GM21723 (cell line): ENCODE measurements at regions not wholly inside any gene's neighbourhood (a gene's known extent, or its start where the extent isn't known, plus 50 kb on each side); places are given as distances from the start of the nearest gene placed in this dataset.
"Not testable (repeated sequence)": the region's sequence is repeated elsewhere in the genome, so short reads cannot be mapped to it uniquely, and the experiment has no call there.

Source experiments
- ATAC-seq: cut with Tn5 transposase; IDR thresholded peaks from one replicate; pipeline ENCODE4 v1.9.1; 2021; ENCODE audit warnings: mild to moderate bottlenecking, moderate library complexity; ENCODE audit not compliant: unreplicated experiment

- ATAC-seq = no peak
These were observed 106.5 kb upstream of the KCTD1 start for GRCh38 chr18:26654616-26655524.

- no peak for ATAC-seq
These were observed 105.7 kb upstream of the KCTD1 start for GRCh38 chr18:26653943-26654615.

- no peak for ATAC-seq
These were observed 104.1 kb upstream of the KCTD1 start for GRCh38 chr18:26652501-26652900.

GRCh38 chr18:26650310-26651268 lies 102.2 kb upstream of the KCTD1 start:
- peak; percentile 10 for ATAC-seq

GRCh38 chr18:26649193-26649543 lies 100.8 kb upstream of the KCTD1 start:
- no peak for ATAC-seq

- ATAC-seq = no peak
These were observed 100.3 kb upstream of the KCTD1 start for GRCh38 chr18:26648509-26649192.

- ATAC-seq = no peak
These were observed 98.5 kb upstream of the KCTD1 start for GRCh38 chr18:26646901-26647300.

- ATAC-seq = no peak
These were observed 94.3 kb upstream of the KCTD1 start for GRCh38 chr18:26642440-26643348.

- ATAC-seq = no peak
These were observed 92.2 kb upstream of the KCTD1 start for GRCh38 chr18:26640541-26640940.

- no peak for ATAC-seq
These were observed 90.8 kb upstream of the KCTD1 start for GRCh38 chr18:26639149-26639548.

GRCh38 chr18:26637983-26638382 lies 89.6 kb upstream of the KCTD1 start:
- ATAC-seq = no peak

GRCh38 chr18:26637324-26637723 lies 89.0 kb upstream of the KCTD1 start:
- no peak for ATAC-seq

- ATAC-seq = no peak
These were observed 87.1 kb upstream of the KCTD1 start for GRCh38 chr18:26635466-26635865.

GRCh38 chr18:26634631-26635030 lies 86.3 kb upstream of the KCTD1 start:
- ATAC-seq = no peak

- ATAC-seq = no peak
These were observed 82.8 kb upstream of the KCTD1 start for GRCh38 chr18:26631135-26631534.

GRCh38 chr18:26630596-26630995 lies 82.2 kb upstream of the KCTD1 start:
- ATAC-seq = no peak

GRCh38 chr18:26628017-26628416 lies 79.7 kb upstream of the KCTD1 start:
- no peak for ATAC-seq

GRCh38 chr18:26624443-26624842 lies 76.1 kb upstream of the KCTD1 start:
- ATAC-seq = no peak

- not testable (repeated sequence) for ATAC-seq
These were observed 75.0 kb upstream of the KCTD1 start for GRCh38 chr18:26623314-26623713.
